Esophagus (tissue), 2 donors: ENCODE measurements at regions not wholly inside any gene's neighbourhood (a gene's known extent, or its start where the extent isn't known, plus 50 kb on each side); places are given as distances from the start of the nearest gene placed in this dataset.

ENCODE experiments used
- H3K27ac ChIP-seq, 2 donors: one replicate each; pipeline ENCODE4 v1.5.1; 2013; ENCODE audit warnings: low read depth in 2 of 2, mild to moderate bottlenecking in 2 of 2, inconsistent platforms in 1 of 2, low read length in 1 of 2, moderate library complexity in 1 of 2
- H3K27me3 ChIP-seq, 2 donors: one replicate each; pipeline ENCODE4 v1.6.1; 2013; ENCODE audit warnings: low read length in 2 of 2, control low read depth in 1 of 2, mild to moderate bottlenecking in 1 of 2; ENCODE audit not compliant: insufficient read depth in 2 of 2, control insufficient read depth in 1 of 2
- H3K36me3 ChIP-seq, 2 donors: one replicate each; pipeline ENCODE4 v1.6.1; 2013; ENCODE audit warnings: low read length in 1 of 2; ENCODE audit not compliant: control insufficient read depth in 2 of 2, insufficient read depth in 2 of 2
- H3K4me1 ChIP-seq, 2 donors: one replicate each; pipeline ENCODE4 v1.6.1; 2013; ENCODE audit warnings: low read length in 1 of 2; ENCODE audit not compliant: control insufficient read depth in 2 of 2, insufficient read depth in 2 of 2
- H3K4me3 ChIP-seq, 2 donors: one replicate each; pipeline ENCODE4 v1.5.1; 2013; ENCODE audit warnings: low read length in 2 of 2, mild to moderate bottlenecking in 2 of 2, low read depth in 1 of 2, moderate library complexity in 1 of 2
- H3K9me3 ChIP-seq, 2 donors: one replicate each; pipeline ENCODE4 v1.6.1; 2013; ENCODE audit warnings: mild to moderate bottlenecking in 2 of 2, low read depth in 1 of 2, low read length in 1 of 2, moderate library complexity in 1 of 2; ENCODE audit not compliant: control insufficient read depth in 2 of 2, insufficient read depth in 1 of 2
- WGBS, 2 donors: extraction: QIAGEN DNeasy Blood & Tissue Kit; methylation state at CpG; one replicate each; pipeline ENCODE4 v1.1.7; 2013; 5-methylcytosine and 5-hydroxymethylcytosine counted together
- donor health status: healthy with polysubstance abuse.
- donor health status: Bipolar disorder and iron deficiency.

DNA sequence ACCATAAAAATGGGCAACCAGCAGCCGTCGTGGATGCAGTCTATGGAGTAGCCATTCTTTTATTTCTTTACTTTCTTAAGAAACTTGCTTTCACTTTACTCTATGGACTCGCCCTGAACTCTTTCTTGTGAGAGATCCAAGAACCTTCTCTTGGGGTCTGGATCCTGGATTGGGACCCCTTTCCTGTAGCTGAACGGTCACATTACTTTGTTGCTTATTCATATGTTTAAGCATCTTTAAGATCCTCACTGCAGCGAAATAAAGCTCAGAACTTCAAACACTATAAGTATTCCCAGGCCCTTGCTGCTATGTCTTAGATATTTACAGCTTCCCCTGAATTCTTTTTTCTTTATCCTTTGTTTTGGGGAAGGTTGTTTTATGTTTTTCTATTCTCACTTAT, 187.8 kb upstream of the DDI1 start:
- 88 to 95% methylated on average over 5 of the region's 5 CpGs for WGBS, 2 donors
- H3K4me1 ChIP-seq = no peaks in the 10 kb centered on the region
- no peaks in the 10 kb centered on the region for H3K27me3 ChIP-seq
- no peak overlapping the region for H3K4me3 ChIP-seq
- H3K9me3 ChIP-seq = no peaks in the 10 kb centered on the region
- no peaks in the 10 kb centered on the region for H3K36me3 ChIP-seq
- H3K27ac ChIP-seq = no peak overlapping the region

DNA sequence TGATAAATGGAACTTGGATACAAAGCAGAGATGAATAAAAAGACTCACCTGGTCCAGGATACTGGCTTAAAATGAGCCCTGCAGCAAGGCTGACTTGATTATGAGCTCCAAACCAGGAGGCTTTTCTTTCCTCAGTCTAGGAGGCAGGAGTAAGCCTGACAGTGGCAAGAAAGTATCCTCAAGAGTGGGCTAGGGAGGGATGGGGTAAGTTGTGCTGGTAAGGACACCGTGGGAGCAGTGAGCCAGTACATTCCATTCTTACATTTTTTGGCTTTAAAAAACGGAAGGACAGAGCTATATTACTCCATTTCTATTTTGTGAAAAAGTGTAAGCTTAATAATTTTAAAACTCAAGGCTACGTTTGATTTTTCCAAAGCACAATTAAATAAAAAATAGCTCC, 187.1 kb upstream of the DDI1 start:
- no peaks in the 10 kb centered on the region for H3K27me3 ChIP-seq
- no peaks in the 10 kb centered on the region for H3K4me1 ChIP-seq
- H3K4me3 ChIP-seq = no peak overlapping the region
- WGBS, 2 donors = 43 to 49% methylated on average over 3 of the region's 3 CpGs
- H3K27ac ChIP-seq = no peak overlapping the region
- H3K36me3 ChIP-seq = no peaks in the 10 kb centered on the region
- H3K9me3 ChIP-seq = no peaks in the 10 kb centered on the region

DNA sequence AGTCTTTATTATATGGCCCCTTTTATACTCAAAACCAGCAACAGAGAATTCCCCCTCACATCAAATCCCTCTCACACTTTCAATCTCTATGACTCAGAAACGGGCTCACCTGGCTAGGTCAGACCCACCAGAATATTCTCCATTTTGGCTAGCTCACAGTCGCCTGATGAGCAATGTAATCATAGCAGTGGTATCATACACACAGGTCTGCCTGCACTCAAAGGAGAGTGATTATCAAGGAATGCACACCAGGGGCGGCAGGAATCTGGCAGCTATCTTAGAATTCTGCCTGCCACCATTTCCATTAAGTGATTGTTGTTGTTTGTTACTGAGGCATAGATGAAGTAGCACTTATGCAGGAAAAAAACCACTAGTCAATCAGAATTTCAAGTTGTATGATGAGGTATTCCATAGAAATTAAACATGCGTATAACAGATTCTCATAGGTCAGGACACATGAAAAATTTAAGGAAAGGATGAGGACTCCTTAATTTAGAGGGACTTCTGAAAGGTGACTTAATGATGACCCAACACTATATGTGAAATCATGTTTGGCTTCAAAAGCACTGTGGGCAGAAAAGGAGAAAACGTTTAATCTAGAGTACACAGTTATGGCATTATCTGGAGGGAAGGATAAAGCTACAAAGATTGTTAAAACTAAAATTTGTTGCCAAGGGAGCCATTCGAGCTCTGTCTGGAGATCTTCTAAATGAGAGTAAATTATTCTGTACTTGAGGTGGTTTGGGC, 185.8 kb upstream of the DDI1 start:
- no peak overlapping the region for H3K4me3 ChIP-seq
- H3K36me3 ChIP-seq = no peaks in the 10 kb centered on the region
- H3K27me3 ChIP-seq = no peaks in the 10 kb centered on the region
- no peaks in the 10 kb centered on the region for H3K9me3 ChIP-seq
- 52 to 58% methylated on average over 6 of the region's 6 CpGs for WGBS, 2 donors
- H3K27ac ChIP-seq = no peak overlapping the region
- H3K4me1 ChIP-seq = no peaks in the 10 kb centered on the region

DNA sequence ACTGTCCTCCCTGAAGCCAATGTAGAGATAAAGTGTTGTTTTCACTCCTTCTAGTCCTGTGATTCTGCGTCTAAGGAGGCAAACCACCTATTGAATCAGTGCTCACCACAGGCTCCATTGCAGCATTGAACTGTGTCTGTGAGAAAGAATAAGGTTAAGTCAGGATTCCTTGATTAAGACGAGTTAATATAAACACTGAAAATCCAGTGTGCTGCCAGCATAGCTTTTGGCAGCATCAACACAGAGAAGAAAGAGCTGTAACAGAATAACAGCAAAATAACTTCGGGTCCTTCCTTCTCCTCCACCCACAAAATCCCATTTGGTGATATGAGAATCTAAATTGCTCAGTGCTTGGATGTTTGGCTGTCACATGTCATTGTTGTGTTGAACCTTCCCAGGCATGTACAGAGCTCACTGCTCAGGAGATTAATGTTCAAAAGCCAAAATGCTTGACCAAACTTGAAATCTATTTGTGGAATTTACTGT, 185.2 kb upstream of the DDI1 start:
- H3K27ac ChIP-seq = no peak overlapping the region
- H3K27me3 ChIP-seq = no peaks in the 10 kb centered on the region
- H3K4me3 ChIP-seq = no peak overlapping the region
- 18 to 22% methylated on average over 3 of the region's 3 CpGs for WGBS, 2 donors
- no peaks in the 10 kb centered on the region for H3K36me3 ChIP-seq
- H3K4me1 ChIP-seq = no peaks in the 10 kb centered on the region
- no peaks in the 10 kb centered on the region for H3K9me3 ChIP-seq
